Stimulated activated CD4-positive, alpha-beta T cell treated with anti-CD3 and anti-CD28 coated beads, Interleukin-1b, Interleukin-23, amount 100 ng/mL, for 24 hours (primary cell): ENCODE measurements at regions not wholly inside any gene's neighbourhood (a gene's known extent, or its start where the extent isn't known, plus 50 kb on each side); places are given as distances from the start of the nearest gene placed in this dataset.
"Not testable (repeated sequence)": the region's sequence is repeated elsewhere in the genome, so short reads cannot be mapped to it uniquely, and the experiment has no call there.

Experiments
- DNase-seq, 4 experiments: peaks; one replicate each; pipeline ENCODE4 v3.0.0-alpha.2; 2020; ENCODE audit warnings: low read depth in 4 of 4, low spot score in 1 of 4

DNA sequence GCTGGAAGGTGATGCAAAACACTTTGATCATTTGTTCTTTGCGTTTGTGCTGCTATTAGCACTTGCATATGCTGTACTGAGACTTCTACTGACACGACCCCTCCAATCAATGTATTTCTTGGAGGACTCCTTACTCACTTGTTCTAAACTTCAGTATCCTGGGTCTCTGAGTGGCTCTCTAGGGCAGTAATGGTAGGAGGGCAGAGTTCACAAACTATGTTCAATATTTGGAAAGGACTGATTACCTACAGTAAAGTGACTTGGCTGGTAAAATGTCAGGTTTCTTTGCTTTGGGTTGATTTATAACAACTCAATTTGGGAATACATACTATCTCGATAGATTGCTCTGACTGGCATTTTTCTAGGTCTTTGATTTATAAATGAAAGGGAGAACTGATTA lies 93.7 kb downstream of the TRIM43 start:
- no peak for DNase-seq

DNA sequence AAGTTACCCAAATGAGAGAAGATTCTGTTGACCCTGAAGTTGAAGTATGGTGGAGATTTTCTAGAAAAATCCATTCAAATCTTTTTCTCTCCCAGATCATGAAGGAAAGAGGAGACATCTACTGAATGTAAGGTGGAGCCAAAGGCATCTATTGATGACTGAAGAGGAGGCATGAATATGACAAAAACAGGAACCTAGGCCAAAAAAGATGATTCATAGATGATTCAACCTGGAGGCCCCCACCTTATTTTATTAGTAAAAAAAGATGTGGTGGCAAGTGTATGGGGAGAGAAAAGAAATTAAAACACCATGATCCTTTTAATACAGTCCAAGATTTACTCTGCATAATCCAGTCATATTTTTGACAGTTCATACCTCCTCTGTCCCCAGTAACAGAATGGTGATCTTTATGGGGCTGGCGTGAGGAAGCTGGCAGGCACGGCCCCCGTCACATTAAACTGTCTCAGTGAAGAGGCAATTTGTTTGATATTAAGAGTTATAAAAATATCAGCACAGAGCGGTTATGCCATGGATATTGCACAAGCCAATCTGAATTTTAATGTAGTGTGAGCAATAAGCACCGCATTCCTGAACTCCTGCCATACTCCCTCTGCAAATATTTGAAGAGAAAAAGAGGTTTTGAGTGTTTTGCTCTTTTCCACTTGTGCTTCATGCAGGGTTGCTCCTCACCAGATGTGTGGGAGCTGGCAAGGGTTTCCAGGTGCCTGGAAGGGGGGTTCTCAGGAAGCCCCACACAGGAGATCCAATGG lies 94.4 kb downstream of the TRIM43 start:
- not testable (repeated sequence) for DNase-seq

GRCh38 chr2:95687852-95688251 lies 96.1 kb downstream of the TRIM43 start:
- not testable (repeated sequence) for DNase-seq

DNA sequence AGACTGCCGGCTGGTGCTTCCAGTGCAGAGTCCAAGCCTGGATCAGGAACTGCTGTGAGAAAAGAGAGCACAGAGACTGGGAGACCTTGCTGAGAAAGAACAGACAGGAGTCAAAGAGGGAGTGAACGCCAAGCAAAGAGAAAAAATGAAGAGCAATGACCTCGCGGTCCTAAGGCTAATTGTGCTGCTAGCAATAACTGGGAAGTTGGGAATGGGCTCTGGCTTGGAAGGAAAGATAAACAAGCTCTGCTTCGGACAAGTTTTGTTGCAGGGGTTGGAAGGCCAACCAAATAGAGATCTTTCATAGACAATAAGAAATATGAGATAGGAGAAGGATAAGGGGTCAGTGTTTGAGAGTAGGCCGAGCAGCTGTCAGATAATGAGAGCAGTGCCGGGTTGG lies 99.4 kb downstream of the TRIM43 start:
- DNase-seq = not testable (repeated sequence)

DNA sequence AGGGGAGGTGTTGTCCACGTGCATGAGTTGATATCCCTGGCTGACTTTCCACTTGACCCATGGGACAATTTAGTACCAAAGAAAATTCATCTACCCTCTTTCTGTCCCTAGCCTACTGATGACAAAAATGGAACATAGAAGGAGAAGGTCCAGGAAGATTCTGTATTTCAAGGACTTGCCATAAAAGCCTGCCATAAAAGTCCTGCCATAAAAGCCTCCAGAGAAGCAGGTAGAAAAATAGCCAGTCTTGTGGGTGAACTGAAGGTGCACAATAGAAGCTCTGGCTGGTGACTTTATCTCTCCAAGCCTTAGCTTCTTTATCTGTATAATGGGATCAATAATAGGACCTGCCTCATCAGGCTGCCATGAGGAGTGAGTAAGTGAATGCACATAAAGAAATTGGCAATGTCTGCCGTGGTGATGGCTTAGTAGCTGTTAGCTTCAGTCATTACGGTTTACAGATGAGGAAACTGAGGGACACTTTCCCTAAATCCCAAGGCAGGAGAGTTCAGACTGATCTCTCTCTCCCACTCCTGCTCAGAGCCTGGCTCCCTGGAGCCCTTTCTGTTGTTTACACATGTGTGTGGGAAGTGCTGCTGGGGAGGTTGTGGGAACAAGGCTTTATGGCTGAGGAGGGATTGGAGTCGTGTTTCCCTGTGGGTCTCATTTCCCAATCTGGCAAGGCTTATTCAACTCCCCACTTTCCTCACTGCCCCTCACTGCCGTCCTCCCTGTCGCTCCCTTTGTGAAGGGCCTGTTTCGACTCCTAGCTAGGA lies 101.5 kb downstream of the TRIM43 start:
- not testable (repeated sequence) for DNase-seq

DNA sequence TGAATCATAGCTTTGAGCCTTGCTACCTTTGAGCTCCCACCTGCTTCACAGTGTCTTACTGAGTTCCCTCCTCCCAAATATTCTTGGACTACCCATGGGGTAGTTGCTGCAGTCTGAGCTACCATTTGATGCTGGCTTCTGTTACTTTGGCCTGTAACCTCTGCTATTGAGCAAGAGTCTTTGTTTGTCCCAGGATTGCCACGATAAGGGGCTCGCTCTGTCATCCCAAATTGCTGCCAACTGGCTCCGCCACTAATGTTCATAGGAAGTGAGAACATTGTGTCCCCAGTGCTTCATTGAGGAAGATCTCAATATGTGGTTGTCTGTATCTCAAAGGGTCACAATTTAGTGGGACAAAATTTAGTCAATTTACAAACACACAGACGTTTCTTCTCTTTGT lies 103.8 kb downstream of the TRIM43 start:
- DNase-seq = no peak

DNA sequence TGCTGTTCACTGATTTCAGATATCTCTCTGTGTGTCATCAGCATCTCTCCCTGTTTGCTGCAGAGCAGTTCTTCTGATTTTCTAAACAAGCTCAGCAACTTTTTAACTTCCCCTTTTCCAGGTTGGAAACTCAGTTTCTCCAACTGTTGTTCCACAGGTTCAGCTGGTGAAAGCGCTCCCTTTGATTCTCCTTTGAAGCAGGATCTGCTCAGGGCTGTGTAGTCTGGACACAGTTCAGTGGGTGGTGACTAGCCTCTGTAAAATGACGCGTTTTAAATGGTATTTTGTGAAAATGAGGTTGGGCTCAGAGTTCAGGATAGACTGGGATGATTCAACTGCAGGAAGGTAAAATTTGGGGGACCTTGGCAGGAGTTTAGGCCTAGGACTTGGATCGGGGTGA lies 106.3 kb downstream of the TRIM43 start:
- no peak for DNase-seq

- not testable (repeated sequence) for DNase-seq
Measured at GRCh38 chr2:95699201-95700184, 107.7 kb downstream of the TRIM43 start.

- no peak for DNase-seq
Measured at GRCh38 chr2:95700519-95700918, 108.7 kb downstream of the TRIM43 start.

DNA sequence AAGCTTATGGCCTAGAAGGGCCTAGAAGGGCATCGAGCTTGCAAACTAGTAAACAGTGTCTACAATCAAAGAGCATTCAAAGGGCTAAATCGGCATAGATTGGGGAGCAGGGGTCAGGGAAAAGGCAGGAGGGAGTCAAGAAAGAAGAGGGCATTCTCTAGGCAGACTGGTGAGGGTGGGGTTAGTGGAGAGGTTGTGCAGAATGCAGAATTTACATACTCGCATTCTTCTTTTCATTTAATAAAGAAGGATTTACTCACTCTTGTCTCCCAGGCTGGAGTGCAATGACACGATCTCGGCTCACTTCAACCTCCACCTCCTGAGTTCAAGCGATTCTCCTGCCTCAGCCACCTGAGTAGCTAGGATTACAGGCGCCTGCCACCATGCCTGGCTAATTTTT lies 110.7 kb downstream of the TRIM43 start:
- DNase-seq = no peak

DNA sequence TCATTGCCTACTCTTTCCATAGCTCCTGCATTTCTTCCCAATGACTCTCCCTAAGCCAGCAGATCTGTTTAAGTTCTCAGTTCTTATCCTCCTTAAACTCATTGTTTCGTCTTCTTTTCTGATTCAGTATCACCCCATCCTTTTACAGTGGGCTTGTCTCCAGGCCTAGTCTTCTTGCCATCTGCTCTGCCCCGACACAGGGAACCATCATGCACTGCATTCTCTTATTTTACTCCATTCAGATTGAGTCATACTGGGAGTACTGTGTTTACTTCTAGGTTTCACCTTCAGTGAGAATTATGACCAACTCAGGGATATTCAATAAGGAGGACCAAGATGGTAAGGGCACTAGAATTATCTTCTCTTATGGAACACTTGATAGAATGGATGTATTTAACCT lies 115.4 kb downstream of the TRIM43 start:
- DNase-seq = not testable (repeated sequence)

GRCh38 chr2:95707837-95708236 lies 116.0 kb downstream of the TRIM43 start:
- DNase-seq = no peak

DNA sequence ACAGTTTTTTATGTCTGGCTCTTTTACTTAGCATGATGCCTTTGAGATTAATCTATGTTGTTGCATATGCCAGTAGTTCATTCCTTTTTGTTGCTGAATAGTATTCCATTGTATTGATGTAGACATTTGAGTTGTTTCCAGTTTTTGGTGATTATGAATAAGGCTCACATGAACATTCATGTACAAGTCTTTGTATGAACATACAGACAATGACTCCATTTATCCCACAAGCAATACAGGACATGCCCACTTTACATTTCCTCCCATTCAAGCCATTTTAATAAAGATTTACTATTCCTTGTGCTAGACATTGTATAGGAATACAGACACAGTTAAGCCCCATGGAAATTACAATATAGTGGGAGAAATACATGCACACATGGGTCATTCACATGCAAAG lies 118.0 kb downstream of the TRIM43 start:
- DNase-seq = no peak

GRCh38 chr2:95713470-95714177 lies 121.8 kb downstream of the TRIM43 start:
- not testable (repeated sequence) for DNase-seq

DNA sequence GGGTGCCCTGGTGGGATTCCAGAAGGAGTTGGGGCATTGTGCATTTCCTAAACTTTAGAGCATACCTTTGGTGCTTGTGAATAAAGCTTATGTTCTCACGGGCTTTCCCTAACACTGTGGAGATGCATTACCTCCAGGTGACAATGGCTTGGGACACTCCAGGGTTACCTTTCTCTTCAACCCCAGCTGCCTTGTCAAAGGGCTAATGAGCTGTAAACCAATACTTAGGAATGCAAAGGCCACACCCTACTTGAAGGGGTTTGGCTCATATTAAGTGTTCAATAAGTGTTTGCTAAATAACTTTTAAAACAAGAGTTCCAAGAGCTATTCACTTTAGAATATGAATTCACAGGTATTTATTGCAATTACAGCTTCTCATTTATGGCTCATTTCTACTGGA lies 122.6 kb downstream of the TRIM43 start:
- DNase-seq = not testable (repeated sequence)

GRCh38 chr2:95719473-95720060 lies 127.8 kb downstream of the TRIM43 start:
- no peak for DNase-seq

- no peak for DNase-seq
Measured at GRCh38 chr2:95721726-95722125, 129.9 kb downstream of the TRIM43 start.

DNA sequence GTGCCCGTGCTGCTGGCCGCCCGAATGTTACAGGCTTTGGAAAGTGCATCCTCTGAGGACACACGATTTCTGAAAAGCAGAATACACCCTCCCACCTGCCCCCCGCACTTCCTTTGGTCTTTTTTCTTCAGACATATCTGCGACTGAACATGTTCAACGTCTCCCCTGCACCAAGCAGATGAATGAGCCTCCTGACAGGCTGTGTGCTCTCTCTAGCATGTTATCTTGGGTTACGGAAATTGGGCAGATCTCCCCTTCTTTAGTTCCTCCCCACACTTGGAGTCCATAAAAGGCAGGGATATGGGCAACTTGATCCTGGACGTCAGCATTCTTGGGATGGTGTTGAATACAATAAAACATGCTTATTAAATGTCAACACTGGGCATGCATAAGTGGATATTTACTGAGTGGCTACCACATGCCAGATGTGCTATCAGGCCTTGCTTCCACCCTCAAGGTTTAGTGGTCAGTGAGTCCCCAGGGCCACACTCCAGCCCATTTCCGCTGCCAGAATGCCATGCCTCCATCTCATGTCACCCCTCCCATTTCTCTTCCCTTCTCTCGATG lies 130.4 kb downstream of the TRIM43 start:
- DNase-seq = no peak

DNA sequence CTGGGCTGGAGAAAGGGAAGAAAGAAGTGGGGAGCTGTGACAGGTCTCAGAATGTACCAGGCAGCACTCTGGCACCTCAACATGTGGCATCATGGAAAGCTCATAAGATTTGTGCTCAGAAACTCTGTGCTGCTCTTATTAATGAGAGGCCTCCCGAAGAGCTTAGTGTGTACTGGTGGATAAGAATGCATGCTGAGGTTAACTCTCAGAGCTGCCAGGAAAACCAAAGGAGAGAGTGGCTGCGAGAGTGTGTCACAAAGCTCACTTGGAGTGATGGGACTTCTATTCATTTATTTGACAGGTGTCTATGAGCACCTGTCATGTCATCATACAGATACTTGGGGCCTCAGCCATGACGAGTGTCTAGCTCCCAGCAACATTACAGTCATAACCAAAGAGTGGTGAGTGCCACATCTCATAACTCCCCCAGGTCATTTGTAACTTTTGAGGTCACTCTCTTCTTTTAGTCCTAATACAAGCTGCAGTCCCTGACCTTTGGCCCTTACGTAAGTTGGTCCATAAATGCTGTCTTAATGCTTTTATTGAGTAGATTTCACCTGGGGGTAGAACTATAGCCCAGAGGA lies 131.9 kb downstream of the TRIM43 start:
- not testable (repeated sequence) for DNase-seq

DNA sequence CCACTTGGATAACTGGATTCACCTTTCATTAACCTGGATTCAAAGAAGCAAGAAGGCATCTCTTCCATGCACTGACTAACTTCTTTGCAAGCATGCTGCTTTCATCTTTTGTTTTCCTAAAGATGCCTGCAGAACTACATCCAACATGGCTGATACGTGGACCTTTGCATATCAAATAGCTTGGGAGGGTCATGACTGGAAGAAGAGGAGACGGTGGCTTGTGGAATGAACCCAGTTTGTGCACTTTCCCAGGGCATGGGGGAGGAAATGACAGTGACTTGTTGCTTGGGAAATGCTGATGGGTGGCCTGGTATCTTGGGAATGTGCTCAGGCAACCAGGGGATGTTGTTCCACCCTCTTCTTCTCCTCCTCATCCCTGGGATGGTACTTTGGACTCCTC lies 133.4 kb downstream of the TRIM43 start:
- DNase-seq = not testable (repeated sequence)
